Fibroblast of lung (primary cell): ENCODE measurements at regions not wholly inside any gene's neighbourhood (a gene's known extent, or its start where the extent isn't known, plus 50 kb on each side); places are given as distances from the start of the nearest gene placed in this dataset.

Source experiments
- CTCF ChIP-seq, 2 donors: IDR thresholded peaks in 1 of 2; conservative IDR thresholded peaks in 1 of 2; 1 replicate in 1 of 2; 2 replicates in 1 of 2; pipeline ENCODE4 v1.5.1; 2011 to 2012; ENCODE audit warnings: low read length in 2 of 2, control low read depth in 1 of 2, inconsistent platforms in 1 of 2, low read depth in 1 of 2, mild to moderate bottlenecking in 1 of 2
- EZH2 ChIP-seq: IDR thresholded peaks from 2 replicates; pipeline ENCODE4 v1.5.1; 2012; ENCODE audit warnings: low read length, control low read depth, mild to moderate bottlenecking; ENCODE audit errors: missing control alignments

GRCh38 chr15:26421065-26421464 is 351.8 kb downstream of the GABRB3 start:
- no peak for TF ChIP-seq CTCF (conservative IDR thresholded peaks at IDR 0.05 in 1 of 2, IDR thresholded peaks at IDR 0.05 in 1 of 2; ENCODE audit: low read depth in 1 of 2, low read length in 2 of 2)
- TF ChIP-seq EZH2, result no peak
